ENCODE measurements at regions not wholly inside any gene's neighbourhood (a gene's known extent, or its start where the extent isn't known, plus 50 kb on each side); places are given as distances from the start of the nearest gene placed in this dataset.

DNA sequence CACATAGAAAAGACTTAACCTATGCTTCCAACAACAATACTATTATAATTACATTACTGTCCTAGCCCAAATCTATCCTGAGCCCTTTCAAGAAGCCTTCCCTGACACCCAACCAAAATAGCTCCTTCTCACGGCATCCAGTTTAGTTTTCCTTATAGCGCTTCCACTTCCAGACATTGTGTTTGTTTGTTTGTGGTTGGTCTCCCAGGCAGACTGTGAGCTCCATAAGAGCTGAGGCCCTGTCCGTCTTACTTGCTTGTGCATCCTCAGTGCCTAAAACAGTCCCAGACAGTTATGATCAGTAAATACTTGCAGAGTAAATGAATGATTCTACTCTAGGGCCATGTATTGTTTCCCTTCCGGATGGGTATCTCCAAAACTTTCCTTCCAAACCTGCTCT lies 68.1 kb upstream of the STARD13 start:
- TF ChIP-seq, protein P1, sequence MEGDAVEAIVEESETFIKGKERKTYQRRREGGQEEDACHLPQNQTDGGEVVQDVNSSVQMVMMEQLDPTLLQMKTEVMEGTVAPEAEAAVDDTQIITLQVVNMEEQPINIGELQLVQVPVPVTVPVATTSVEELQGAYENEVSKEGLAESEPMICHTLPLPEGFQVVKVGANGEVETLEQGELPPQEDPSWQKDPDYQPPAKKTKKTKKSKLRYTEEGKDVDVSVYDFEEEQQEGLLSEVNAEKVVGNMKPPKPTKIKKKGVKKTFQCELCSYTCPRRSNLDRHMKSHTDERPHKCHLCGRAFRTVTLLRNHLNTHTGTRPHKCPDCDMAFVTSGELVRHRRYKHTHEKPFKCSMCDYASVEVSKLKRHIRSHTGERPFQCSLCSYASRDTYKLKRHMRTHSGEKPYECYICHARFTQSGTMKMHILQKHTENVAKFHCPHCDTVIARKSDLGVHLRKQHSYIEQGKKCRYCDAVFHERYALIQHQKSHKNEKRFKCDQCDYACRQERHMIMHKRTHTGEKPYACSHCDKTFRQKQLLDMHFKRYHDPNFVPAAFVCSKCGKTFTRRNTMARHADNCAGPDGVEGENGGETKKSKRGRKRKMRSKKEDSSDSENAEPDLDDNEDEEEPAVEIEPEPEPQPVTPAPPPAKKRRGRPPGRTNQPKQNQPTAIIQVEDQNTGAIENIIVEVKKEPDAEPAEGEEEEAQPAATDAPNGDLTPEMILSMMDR (conservative IDR thresholded peaks at IDR 0.05 in 1 of 2, IDR thresholded peaks at IDR 0.05 in 1 of 2; ENCODE audit: extremely low read depth in 1 of 2, insufficient read depth in 1 of 2, low read depth in 1 of 2, low read length in 2 of 2) = no peak
- TF ChIP-seq EZH2 (IDR thresholded peaks at IDR 0.05; ENCODE audit: borderline replicate concordance, low read length) = no peak
